ENCODE measurements at regions not wholly inside any gene's neighbourhood (a gene's known extent, or its start where the extent isn't known, plus 50 kb on each side); places are given as distances from the start of the nearest gene placed in this dataset.

GRCh38 chr22:34501366-34501965 lies 564.5 kb upstream of the ISX start:
- Histone ChIP-seq H3K27me3 (no peaks in the 10 kb centered on the region), H3K9me3 (peaks cover 0 to 15% of the 10 kb centered on the region in 2 donors), H3K27ac (no peak overlapping the region), H3K4me3 (no peak overlapping the region), H3K4me1 (no peaks in the 10 kb centered on the region), H3K36me3 (no peaks in the 10 kb centered on the region)
- no peak for TF ChIP-seq CTCF (IDR thresholded peaks at IDR 0.05)
- no peak for DNase-seq (ENCODE audit: low spot score)

GRCh38 chr22:34502821-34503220 lies 563.1 kb upstream of the ISX start:
- no peak overlapping the region for H3K4me3 ChIP-seq
- H3K27me3 ChIP-seq: no peaks in the 10 kb centered on the region

GRCh38 chr22:34508797-34509196 lies 557.2 kb upstream of the ISX start:
- DNase-seq (ENCODE audit: low spot score): no peak
- no peak overlapping the region for H3K4me3 ChIP-seq
- no peaks in the 10 kb centered on the region for H3K36me3 ChIP-seq
- no peak overlapping the region for H3K27ac ChIP-seq
- no peaks in the 10 kb centered on the region for H3K4me1 ChIP-seq
- H3K9me3 ChIP-seq: no peaks in the 10 kb centered on the region
- TF ChIP-seq CTCF (IDR thresholded peaks at IDR 0.05): no peak
- H3K27me3 ChIP-seq: no peaks in the 10 kb centered on the region

More at GRCh38 chr22:34502821-34503220, 563.1 kb upstream of the ISX start:
- DNase-seq (ENCODE audit: low spot score): no peak
- H3K4me1 ChIP-seq: no peaks in the 10 kb centered on the region
- H3K36me3 ChIP-seq: no peaks in the 10 kb centered on the region
- H3K9me3 ChIP-seq: peaks cover 0 to 4% of the 10 kb centered on the region in 2 donors
- TF ChIP-seq CTCF (IDR thresholded peaks at IDR 0.05): no peak
- no peak overlapping the region for H3K27ac ChIP-seq

- Histone ChIP-seq H3K27ac (no peak overlapping the region), H3K4me3 (no peak overlapping the region), H3K4me1 (no peaks in the 10 kb centered on the region), H3K9me3 (no peaks in the 10 kb centered on the region), H3K27me3 (no peaks in the 10 kb centered on the region), H3K36me3 (no peaks in the 10 kb centered on the region)
- no peak for TF ChIP-seq CTCF (IDR thresholded peaks at IDR 0.05)
- DNase-seq (ENCODE audit: low spot score): no peak
Measured at GRCh38 chr22:34526681-34527080, 539.3 kb upstream of the ISX start.

- no peaks in the 10 kb centered on the region for H3K4me1 ChIP-seq
- H3K36me3 ChIP-seq: no peaks in the 10 kb centered on the region
- no peak for DNase-seq (ENCODE audit: low spot score)
- no peak overlapping the region for H3K4me3 ChIP-seq
- no peak overlapping the region for H3K27ac ChIP-seq
- TF ChIP-seq CTCF (IDR thresholded peaks at IDR 0.05): no peak
- peaks cover 0 to 4% of the 10 kb centered on the region in 2 donors for H3K9me3 ChIP-seq
- H3K27me3 ChIP-seq: no peaks in the 10 kb centered on the region
Measured at GRCh38 chr22:34534101-34534500, 531.9 kb upstream of the ISX start.

GRCh38 chr22:34567367-34567766 lies 498.6 kb upstream of the ISX start:
- Histone ChIP-seq H3K27me3 (no peaks in the 10 kb centered on the region), H3K4me3 (no peak overlapping the region), H3K4me1 (no peaks in the 10 kb centered on the region), H3K9me3 (no peaks in the 10 kb centered on the region), H3K36me3 (no peaks in the 10 kb centered on the region), H3K27ac (no peak overlapping the region)
- TF ChIP-seq CTCF (IDR thresholded peaks at IDR 0.05): no peak
- no peak for DNase-seq (ENCODE audit: low spot score)

All from right atrium auricular region (tissue), 2 donors.